H1 (cell line): ENCODE measurements at regions not wholly inside any gene's neighbourhood (a gene's known extent, or its start where the extent isn't known, plus 50 kb on each side); places are given as distances from the start of the nearest gene placed in this dataset.

Source experiments
- CTCF ChIA-PET: fragments of 300-600 bp; sonication (Branson Sonifier 250); formaldehyde crosslinking; loops from one replicate; lab custom pipeline; 2021; ENCODE audit not compliant: partially characterized antibody; lab: Charles Lee
- POLR2A ChIA-PET: fragments of 300-600 bp; sonication (Branson Sonifier 250); formaldehyde crosslinking; loops from one replicate; lab custom pipeline; 2021; ENCODE audit warnings: inconsistent platforms; ENCODE audit not compliant: partially characterized antibody; lab: Charles Lee
- DNase-seq, 2 experiments: peaks; one replicate each; pipeline versions ENCODE4 v3.0.0 to v3.0.0-alpha.2; 2010 to 2022; ENCODE audit warnings: low spot score in 2 of 2, low read depth in 1 of 2, mixed read lengths in 1 of 2
- FAIRE-seq: peaks from 2 replicates; lab custom pipeline; 2011; peaks lifted over from hg19 to GRCh38; lab: Jason Lieb, UNC
- H2AFZ ChIP-seq: 2 replicates; pipeline ENCODE4 v1.8.1; 2012; ENCODE audit warnings: low read length, inconsistent platforms
- H2AK5ac ChIP-seq: 2 replicates; pipeline ENCODE4 v1.6.1; 2013; ENCODE audit warnings: low read depth, low read length
- H2BK120ac ChIP-seq: replicated peaks from 2 replicates; pipeline ENCODE3; 2013; ENCODE audit warnings: low read depth, low read length, inconsistent platforms
- H2BK12ac ChIP-seq: 2 replicates; pipeline ENCODE4 v1.6.1; 2013; ENCODE audit warnings: low read depth, low read length
- H2BK15ac ChIP-seq: 2 replicates; pipeline ENCODE4 v1.6.1; 2013; ENCODE audit warnings: low read length
- H2BK20ac ChIP-seq: 2 replicates; pipeline ENCODE4 v1.6.1; 2013; ENCODE audit warnings: low read length
- H2BK5ac ChIP-seq: 2 replicates; pipeline ENCODE4 v1.6.1; 2013; ENCODE audit warnings: low read depth, low read length
- H3K14ac ChIP-seq: 2 replicates; pipeline ENCODE4 v1.6.1; 2013; ENCODE audit warnings: inconsistent platforms; ENCODE audit not compliant: insufficient read length
- H3K18ac ChIP-seq: 2 replicates; pipeline ENCODE4 v1.6.1; 2013; ENCODE audit warnings: low read length; ENCODE audit errors: extremely low read depth
- H3K23ac ChIP-seq: 2 replicates; pipeline ENCODE4 v1.6.1; 2013; ENCODE audit warnings: inconsistent platforms; ENCODE audit not compliant: insufficient read length
- H3K23me2 ChIP-seq: 2 replicates; pipeline ENCODE4 v1.6.1; 2013; ENCODE audit warnings: low read depth, low read length
- H3K27ac ChIP-seq: 2 replicates; pipeline ENCODE4 v1.6.1; 2011; ENCODE audit warnings: low read depth, low read length, inconsistent platforms
- H3K27me3 ChIP-seq, 4 experiments: replicated peaks in 1 of 4; 1 replicate in 1 of 4; 2 replicates in 3 of 4; pipeline versions ENCODE4 v1.6.1 to v1.8.1; 2011 to 2013; ENCODE audit warnings: low read length in 3 of 4, mild to moderate bottlenecking in 3 of 4, inconsistent platforms in 2 of 4, mixed read lengths in 2 of 4, moderate library complexity in 1 of 4; ENCODE audit not compliant: control insufficient read depth in 3 of 4, insufficient read depth in 3 of 4; ENCODE audit errors: extremely low read depth in 1 of 4
- H3K36me3 ChIP-seq, 4 experiments: 2 replicates each; pipeline versions ENCODE4 v1.6.1 to v1.8.1; 2011 to 2013; ENCODE audit warnings: mild to moderate bottlenecking in 4 of 4, low read length in 3 of 4, moderate library complexity in 2 of 4, control low read depth in 1 of 4, inconsistent platforms in 1 of 4; ENCODE audit not compliant: insufficient read depth in 4 of 4, control insufficient read depth in 2 of 4
- H3K4ac ChIP-seq: replicated peaks from 2 replicates; pipeline ENCODE3; 2013; ENCODE audit warnings: low read length, low read depth, mixed read lengths, inconsistent platforms; ENCODE audit not compliant: insufficient read length
- H3K4me1 ChIP-seq, 4 experiments: replicated peaks in 1 of 4; 1 replicate in 1 of 4; 2 replicates in 3 of 4; pipeline versions ENCODE4 v1.6.1 to v1.8.1; 2011 to 2013; ENCODE audit warnings: low read length in 3 of 4, inconsistent platforms in 2 of 4, mixed read lengths in 1 of 4; ENCODE audit not compliant: insufficient read depth in 4 of 4, control insufficient read depth in 3 of 4
- H3K4me2 ChIP-seq, 2 experiments: 2 replicates each; pipeline versions ENCODE4 v1.6.1 to v1.8.1; 2011 to 2013; ENCODE audit warnings: low read depth in 2 of 2, low read length in 2 of 2, control low read depth in 1 of 2, inconsistent platforms in 1 of 2, mild to moderate bottlenecking in 1 of 2; ENCODE audit not compliant: insufficient read depth in 1 of 2
- H3K4me3 ChIP-seq, 4 experiments: fragments of 200-600, 300-600 bp in 1 of 4; sonication (generic), shearing (Covaris generic), sonication (Bioruptor Twin) in 1 of 4; 2 replicates each; pipeline versions ENCODE4 v1.5.1 to v1.8.1; 2011 to 2016; ENCODE audit warnings: low read length in 4 of 4, low read depth in 3 of 4, control low read depth in 2 of 4, inconsistent platforms in 2 of 4, mild to moderate bottlenecking in 2 of 4, mixed read lengths in 1 of 4, moderate library complexity in 1 of 4; ENCODE audit not compliant: insufficient read depth in 2 of 4; ENCODE audit errors: extremely low read depth in 1 of 4
- H3K56ac ChIP-seq: replicated peaks from 2 replicates; pipeline ENCODE3; 2013; ENCODE audit warnings: low read depth, mild to moderate bottlenecking, mixed read lengths, low read length, inconsistent platforms; ENCODE audit not compliant: insufficient read length
- H3K79me1 ChIP-seq: 2 replicates; pipeline ENCODE4 v1.6.1; 2013; ENCODE audit warnings: low read depth, low read length, control low read depth
- H3K79me2 ChIP-seq, 2 experiments: 2 replicates each; pipeline versions ENCODE4 v1.6.1 to v1.8.1; 2012 to 2013; ENCODE audit warnings: low read length in 2 of 2, mild to moderate bottlenecking in 2 of 2, inconsistent platforms in 1 of 2; ENCODE audit not compliant: insufficient read depth in 2 of 2, control insufficient read depth in 1 of 2
- H3K9ac ChIP-seq, 4 experiments: replicated peaks in 1 of 4; 1 replicate in 1 of 4; 2 replicates in 3 of 4; pipeline versions ENCODE4 v1.6.1 to v1.8.1; 2011 to 2013; ENCODE audit warnings: low read depth in 3 of 4, low read length in 3 of 4, control low read depth in 2 of 4, mild to moderate bottlenecking in 2 of 4, moderate library complexity in 2 of 4, inconsistent platforms in 1 of 4; ENCODE audit errors: extremely low read depth in 1 of 4
- H3K9me3 ChIP-seq, 2 experiments: 2 replicates each; pipeline versions ENCODE4 v1.6.1 to v1.8.1; 2012 to 2013; ENCODE audit warnings: mild to moderate bottlenecking in 2 of 2, moderate library complexity in 2 of 2, control low read depth in 1 of 2, inconsistent platforms in 1 of 2, low read depth in 1 of 2, low read length in 1 of 2, mixed read lengths in 1 of 2; ENCODE audit not compliant: insufficient read depth in 2 of 2
- H4K20me1 ChIP-seq, 2 experiments: replicated peaks in 1 of 2; 2 replicates each; pipeline versions ENCODE3 to v1.8.1; 2011 to 2013; ENCODE audit warnings: inconsistent platforms in 2 of 2, low read length in 2 of 2, mild to moderate bottlenecking in 1 of 2; ENCODE audit not compliant: insufficient read depth in 2 of 2, control insufficient read depth in 1 of 2
- H4K5ac ChIP-seq: 2 replicates; pipeline ENCODE4 v1.6.1; 2013; ENCODE audit warnings: low read length, low read depth, mixed read lengths, inconsistent platforms; ENCODE audit not compliant: insufficient read length
- H4K8ac ChIP-seq: 2 replicates; pipeline ENCODE4 v1.8.0; 2013; ENCODE audit warnings: mild to moderate bottlenecking, moderate library complexity, low read length, inconsistent platforms; ENCODE audit not compliant: insufficient read depth; ENCODE audit errors: extremely low read depth
- H4K91ac ChIP-seq: replicated peaks from 2 replicates; pipeline ENCODE3; 2013; ENCODE audit warnings: low read length, mixed read lengths, inconsistent platforms; ENCODE audit not compliant: insufficient read length
- ATF3 ChIP-seq: IDR thresholded peaks from 2 replicates; pipeline ENCODE4 v1.6.1; 2011; ENCODE audit warnings: low read depth, mild to moderate bottlenecking, low read length; ENCODE audit not compliant: insufficient read depth
- CBX8 ChIP-seq: fragments of 300-800, 300-1000 bp; sonication (generic); IDR thresholded peaks from 2 replicates; pipeline ENCODE4 v1.7.1; 2016; ENCODE audit warnings: low read depth, low read length, borderline replicate concordance
- CTBP2 ChIP-seq: IDR thresholded peaks from 2 replicates; pipeline ENCODE4 v1.7.0; 2011; ENCODE audit warnings: borderline replicate concordance, mild to moderate bottlenecking, moderate library complexity, mixed read lengths, low read length; ENCODE audit not compliant: insufficient read depth, insufficient read length
- GABPA ChIP-seq: IDR thresholded peaks from 2 replicates; pipeline ENCODE4 v1.6.1; 2011; ENCODE audit warnings: mild to moderate bottlenecking, low read length, moderate library complexity, borderline replicate concordance; ENCODE audit not compliant: insufficient read depth
- HDAC2 ChIP-seq, 2 experiments: fragments of 300-600 bp in 1 of 2; sonication (generic) in 1 of 2; IDR thresholded peaks; 2 replicates each; pipeline ENCODE4 v1.6.1; 2011 to 2012; ENCODE audit warnings: low read depth in 2 of 2, low read length in 2 of 2, mild to moderate bottlenecking in 2 of 2, moderate library complexity in 2 of 2, borderline replicate concordance in 1 of 2, inconsistent platforms in 1 of 2
- KDM1A ChIP-seq: fragments of 200-600, 300-600 bp; sonication (generic); IDR thresholded peaks from 2 replicates; pipeline ENCODE4 v1.7.1; 2016; ENCODE audit warnings: mild to moderate bottlenecking, low read length, borderline replicate concordance
- KDM5A ChIP-seq: fragments of 200-600 bp; IDR thresholded peaks from 2 replicates; pipeline ENCODE4 v1.7.1; 2012; ENCODE audit warnings: mild to moderate bottlenecking, low read length, inconsistent platforms, mixed read lengths
- RFX5 ChIP-seq: IDR thresholded peaks from 2 replicates; pipeline ENCODE4 v1.6.1; 2011; ENCODE audit warnings: low read depth, low read length, improper control_type of control experiment, borderline replicate concordance
- SIN3A ChIP-seq, 2 experiments: IDR thresholded peaks in 1 of 2; conservative IDR thresholded peaks in 1 of 2; 2 replicates each; pipeline ENCODE4 v1.6.1; 2011 to 2012; ENCODE audit warnings: low read length in 2 of 2, improper control_type of control experiment in 1 of 2, low read depth in 1 of 2, mild to moderate bottlenecking in 1 of 2
- SIX5 ChIP-seq: IDR thresholded peaks from 2 replicates; pipeline ENCODE4 v1.6.1; 2011; ENCODE audit warnings: mild to moderate bottlenecking, low read depth, low read length
- SP2 ChIP-seq: IDR thresholded peaks from 2 replicates; pipeline ENCODE4 v1.6.1; 2012; ENCODE audit warnings: mild to moderate bottlenecking, low read length, inconsistent platforms
- TAF7 ChIP-seq: optimal IDR thresholded peaks from 2 replicates; pipeline ENCODE3; 2011; ENCODE audit warnings: low read depth, mild to moderate bottlenecking, inconsistent platforms, low read length, moderate library complexity, borderline replicate concordance
- TBP ChIP-seq: IDR thresholded peaks from 2 replicates; pipeline ENCODE4 v1.6.1; 2011; ENCODE audit warnings: low read depth, low read length, improper control_type of control experiment
- WGBS, 2 experiments: shearing (Covaris generic) in 1 of 2; methylation state at CpG; one replicate each; pipeline versions ENCODE4 v1.1.6 to v1.1.7; 2013 to 2015; ENCODE audit warnings: low lambda C conversion rate in 2 of 2, mixed read lengths in 2 of 2, inconsistent platforms in 1 of 2, low coverage in 1 of 2, missing lambda C conversion rate in 1 of 2; ENCODE audit not compliant: insufficient replicate concordance in 2 of 2, insufficient coverage in 1 of 2, insufficient read length in 1 of 2; ENCODE audit errors: extremely low coverage in 1 of 2, missing lambda C conversion rate in 1 of 2; 5-methylcytosine and 5-hydroxymethylcytosine counted together

GRCh38 chr18:42533009-42533575 lies 578.1 kb downstream of the PIK3C3 start:
- Histone ChIP-seq H4K8ac (no peak overlapping the region), H3K9me3 (no peaks in the 10 kb centered on the region), H2BK120ac (no peak overlapping the region), H3K4me2 (no peak overlapping the region), H3K9ac (no peak overlapping the region), H4K20me1 (no peaks in the 10 kb centered on the region), H2BK15ac (no peak overlapping the region), H2BK5ac (no peak overlapping the region), H2BK12ac (no peak overlapping the region), H2AFZ (no peak overlapping the region), H3K4me3 (no peak overlapping the region), H3K56ac (no peak overlapping the region), H3K27ac (no peak overlapping the region), H3K4me1 (no peaks in the 10 kb centered on the region), H3K23ac (no peak overlapping the region), H2AK5ac (no peak overlapping the region), H2BK20ac (no peak overlapping the region), H3K79me1 (no peaks in the 10 kb centered on the region), H3K36me3 (no peaks in the 10 kb centered on the region), H3K27me3 (no peaks in the 10 kb centered on the region), H3K23me2 (no peaks in the 10 kb centered on the region), H4K91ac (no peak overlapping the region), H3K18ac (no peak overlapping the region; the same call in 1 of the 2 replicates), H3K4ac (no peak overlapping the region), H4K5ac (no peak overlapping the region), H3K79me2 (no peaks in the 10 kb centered on the region), H3K14ac (no peak overlapping the region)
- no peak for FAIRE-seq
- CTCF ChIA-PET, result interaction anchor here (0.7 to 1.5 kb wide), 4 partner anchors 9 to 738 kb away, joined by 3 read pairs; no protein-coding TSS in a partner anchor
- WGBS, 2 experiments, result 89% methylated on average over 4 of the region's 4 CpGs; no CpG with 5 or more reads in 1 of the 2 experiments
- POLR2A ChIA-PET, result no interaction called here
- DNase-seq, result no peak
- TF ChIP-seq CBX8, result no peak
- no peak for TF ChIP-seq KDM5A
- TF ChIP-seq TBP, result no peak
- TF ChIP-seq KDM1A, result no peak
- no peak for TF ChIP-seq SIX5
- TF ChIP-seq GABPA, result no peak
- TF ChIP-seq ATF3, result no peak
- TF ChIP-seq TAF7, result no peak
- TF ChIP-seq HDAC2 (IDR thresholded peaks at IDR 0.05; ENCODE audit: borderline replicate concordance in 1 of 2, low read depth in 2 of 2, low read length in 2 of 2), result no peak
- no peak for TF ChIP-seq RFX5
- no peak for TF ChIP-seq CTBP2
- TF ChIP-seq SIN3A (conservative IDR thresholded peaks at IDR 0.05 in 1 of 2, IDR thresholded peaks at IDR 0.05 in 1 of 2; ENCODE audit: low read depth in 1 of 2, low read length in 2 of 2), result no peak
- TF ChIP-seq SP2, result no peak
